Panc1 (cell line): ENCODE measurements at regions not wholly inside any gene's neighbourhood (a gene's known extent, or its start where the extent isn't known, plus 50 kb on each side); places are given as distances from the start of the nearest gene placed in this dataset.

Experiments used
- ATAC-seq: fragments of 200-7000 bp; cut with Tn5 transposase; 2 replicates; pipeline ENCODE4 v1.9.1; 2020; ENCODE audit warnings: mild to moderate bottlenecking, moderate library complexity
- BruUV-seq: library from RNA; stranded (reverse); fragments of 400-500 nt; replicated peaks from 2 replicates; lab custom pipeline; 2021; lab: Mats Ljungman, UMichigan
- CTCF ChIA-PET: fragments of 300-600 bp; sonication (Branson Sonifier 250); formaldehyde crosslinking; loops from one replicate; lab custom pipeline; 2022; ENCODE audit warnings: antibody characterized with exemption; lab: Charles Lee
- POLR2A ChIA-PET: fragments of 300-600 bp; sonication (Branson Sonifier 250); formaldehyde crosslinking; loops from one replicate; lab custom pipeline; 2022; ENCODE audit warnings: antibody characterized with exemption; lab: Charles Lee
- DNase-seq: peaks from one replicate; pipeline ENCODE4 v3.0.0-alpha.2; 2010; ENCODE audit warnings: low read depth, low spot score
- H3K27ac ChIP-seq: 2 replicates; pipeline ENCODE4 v1.5.1; 2011; ENCODE audit warnings: mild to moderate bottlenecking, low read length, inconsistent platforms
- H3K27me3 ChIP-seq: fragments of 200-500 bp; sonication (Bioruptor generic); 2 replicates; pipeline ENCODE4 v1.6.0; 2014; ENCODE audit warnings: low read length, inconsistent platforms; ENCODE audit not compliant: control insufficient read depth, insufficient read depth
- H3K36me3 ChIP-seq: fragments of 200-500 bp; sonication (Bioruptor generic); 2 replicates; pipeline ENCODE4 v1.5.1; 2014; ENCODE audit warnings: inconsistent platforms, mild to moderate bottlenecking, low read length, moderate library complexity; ENCODE audit not compliant: control insufficient read depth, insufficient read depth
- H3K4me1 ChIP-seq: 2 replicates; pipeline ENCODE4 v1.5.1; 2011; ENCODE audit warnings: inconsistent platforms, mild to moderate bottlenecking, low read length, moderate library complexity; ENCODE audit not compliant: control insufficient read depth, insufficient read depth
- H3K4me3 ChIP-seq, 2 experiments: 2 replicates each; pipeline ENCODE4 v1.5.1; 2011 to 2012; ENCODE audit warnings: low read depth in 2 of 2, low read length in 2 of 2, mild to moderate bottlenecking in 2 of 2, inconsistent platforms in 1 of 2, moderate library complexity in 1 of 2
- H3K9me3 ChIP-seq: fragments of 200-500 bp; sonication (Bioruptor generic); 2 replicates; pipeline ENCODE4 v1.5.1; 2014; ENCODE audit warnings: low read depth, mild to moderate bottlenecking, inconsistent platforms, low read length, moderate library complexity; ENCODE audit not compliant: control insufficient read depth, insufficient read depth
- CTCF ChIP-seq: fragments of 450-650 bp; IDR thresholded peaks from 2 replicates; pipeline ENCODE4 v1.5.1; 2017; ENCODE audit warnings: mild to moderate bottlenecking
- POLR2AphosphoS5 ChIP-seq: IDR thresholded peaks from 2 replicates; pipeline ENCODE4 v1.6.1; 2012; ENCODE audit warnings: mild to moderate bottlenecking, low read depth, low read length, moderate library complexity
- REST ChIP-seq, 2 experiments: IDR thresholded peaks; 2 replicates each; pipeline ENCODE4 v1.6.1; 2011 to 2012; ENCODE audit warnings: low read depth in 2 of 2, control low read depth in 1 of 2, low read length in 1 of 2, mild to moderate bottlenecking in 1 of 2, moderate library complexity in 1 of 2; ENCODE audit not compliant: insufficient read depth in 1 of 2
- SIN3A ChIP-seq: IDR thresholded peaks from 2 replicates; pipeline ENCODE4 v1.6.1; 2012; ENCODE audit warnings: low read depth, mild to moderate bottlenecking, low read length, moderate library complexity, borderline replicate concordance; ENCODE audit not compliant: insufficient read depth
- TCF7L2 ChIP-seq: IDR thresholded peaks from 2 replicates; pipeline ENCODE4 v1.6.1; 2011; ENCODE audit warnings: mild to moderate bottlenecking, low read depth, low read length, inconsistent platforms
- in situ Hi-C: cut with HindIII; loops from 2 replicates; pipeline ENCODE4 v1.10.0; 2016; ENCODE audit warnings: low sequenced_read_pairs, low pct_unique_long_range_greater_than_20kb
- intact Hi-C: fragments of 100-400 bp; cut with micrococcal nuclease; formaldehyde crosslinking; loops from one replicate; pipeline ENCODE4 v1.10.0; 2022; ENCODE audit not compliant: unreplicated experiment

DNA sequence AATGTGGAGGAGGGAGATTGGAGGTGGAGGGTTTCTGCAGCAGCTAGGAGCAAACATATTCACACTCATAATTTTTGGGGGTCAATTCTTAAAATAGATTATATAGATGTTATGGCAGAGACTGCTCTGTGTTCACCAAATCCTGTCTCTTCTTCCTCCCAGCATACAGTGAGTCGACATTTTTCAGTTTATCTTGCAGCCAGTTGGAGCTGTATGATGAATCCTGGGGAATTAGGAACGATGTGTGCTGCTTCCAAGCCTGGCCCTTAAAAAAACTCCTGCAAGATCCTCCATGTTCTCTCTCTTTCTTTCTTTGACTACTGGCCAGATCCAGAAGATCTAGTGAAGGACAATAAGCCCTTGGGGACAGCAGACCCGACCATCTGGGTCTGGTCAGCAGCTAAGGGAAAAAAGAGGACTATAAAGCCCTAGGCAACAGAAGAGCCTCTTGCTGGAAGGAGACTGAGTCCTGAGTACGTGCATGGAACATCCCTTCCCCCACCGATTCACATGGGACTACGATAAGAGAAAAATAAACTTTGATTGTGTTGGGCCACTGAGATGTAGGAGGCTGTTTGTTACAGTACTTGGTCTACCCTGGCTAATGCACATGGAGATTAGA, 55.8 kb upstream of the POMP start:
- in situ Hi-C loops, result no loop called here
- ATAC-seq (no peak), DNase-seq (no peak)
- no TSS peak for BruUV-seq
- no peaks in the 10 kb centered on the region for H3K4me1 ChIP-seq
- POLR2A ChIA-PET, result no interaction called here
- TF ChIP-seq CTCF (no peak), TCF7L2 (no peak), POLR2AphosphoS5 (no peak), REST (IDR thresholded peaks at IDR 0.05; ENCODE audit: insufficient read depth in 1 of 2, low read depth in 2 of 2, low read length in 1 of 2) (no peak), SIN3A (no peak)
- CTCF ChIA-PET, result interaction anchor here (0.6 kb wide), 1 partner anchor 70 kb away, joined by 3 read pairs; no protein-coding TSS in a partner anchor
- intact Hi-C loops, result no loop called here
- no peak overlapping the region for H3K27ac ChIP-seq
- H3K36me3 ChIP-seq, result no peaks in the 10 kb centered on the region
- H3K4me3 ChIP-seq, result no peak overlapping the region
- H3K9me3 ChIP-seq, result no peaks in the 10 kb centered on the region
- H3K27me3 ChIP-seq, result no peaks in the 10 kb centered on the region; the same call in 1 of the 2 replicates

GRCh38 chr13:28602580-28602979, 56.4 kb upstream of the POMP start:
- no peak overlapping the region for H3K27ac ChIP-seq
- TF ChIP-seq POLR2AphosphoS5, result no peak
- no peak for TF ChIP-seq TCF7L2
- TF ChIP-seq REST (IDR thresholded peaks at IDR 0.05; ENCODE audit: insufficient read depth in 1 of 2, low read depth in 2 of 2, low read length in 1 of 2), result no peak
- no peak for TF ChIP-seq CTCF
- TF ChIP-seq SIN3A, result no peak

More at GRCh38 chr13:28602580-28602979, 56.4 kb upstream of the POMP start:
- CTCF ChIA-PET, result interaction anchor here (0.6 kb wide), 1 partner anchor 70 kb away, joined by 3 read pairs; no protein-coding TSS in a partner anchor
- H3K36me3 ChIP-seq, result no peaks in the 10 kb centered on the region
- BruUV-seq, result no TSS peak
- H3K9me3 ChIP-seq, result no peaks in the 10 kb centered on the region
- DNase-seq (no peak), ATAC-seq (no peak)
- no peaks in the 10 kb centered on the region for H3K4me1 ChIP-seq
- no peak overlapping the region for H3K4me3 ChIP-seq
- no peaks in the 10 kb centered on the region; the same call in 1 of the 2 replicates for H3K27me3 ChIP-seq
- intact Hi-C loops (no loop called here), in situ Hi-C loops (no loop called here)
- POLR2A ChIA-PET, result no interaction called here
